ENCODE measurements at regions not wholly inside any gene's neighbourhood (a gene's known extent, or its start where the extent isn't known, plus 50 kb on each side); places are given as distances from the start of the nearest gene placed in this dataset.
"Not testable (repeated sequence)": the region's sequence is repeated elsewhere in the genome, so short reads cannot be mapped to it uniquely, and the experiment has no call there.

DNA sequence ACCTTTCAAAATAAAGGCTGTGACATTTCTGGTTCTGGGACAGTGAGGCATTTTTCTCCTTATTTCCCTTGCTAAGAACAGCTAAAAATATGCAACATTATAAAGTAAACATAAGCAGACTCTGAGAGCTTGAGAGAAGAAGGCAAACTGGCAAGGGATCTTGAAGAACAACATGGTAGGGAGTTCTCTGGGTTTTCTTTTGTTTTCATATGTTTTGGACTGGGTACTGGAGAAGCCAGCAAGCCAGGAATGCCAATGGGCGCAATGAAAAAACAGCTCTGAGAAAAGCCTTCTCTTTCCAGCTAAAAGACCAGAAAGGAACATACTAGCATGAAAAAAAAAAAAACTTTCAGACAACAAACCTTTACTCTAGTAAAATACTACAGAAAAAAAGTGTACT is 351.4 kb upstream of the HS6ST1 start:
- in situ Hi-C loops (cut with HindIII; ENCODE audit: low sequenced_read_pairs), result no loop called here

- in situ Hi-C loops (cut with HindIII; ENCODE audit: low sequenced_read_pairs), result not testable (repeated sequence)
Observed at GRCh38 chr2:128671981-128672757, 353.5 kb upstream of the HS6ST1 start.

GRCh38 chr2:128679680-128680079 is 361.0 kb upstream of the HS6ST1 start:
- in situ Hi-C loops (cut with HindIII; ENCODE audit: low sequenced_read_pairs), result not testable (repeated sequence)

GRCh38 chr2:128681507-128681906 is 362.8 kb upstream of the HS6ST1 start:
- in situ Hi-C loops (cut with HindIII; ENCODE audit: low sequenced_read_pairs), result no loop called here

- in situ Hi-C loops (cut with HindIII; ENCODE audit: low sequenced_read_pairs), result no loop called here
Observed at GRCh38 chr2:128682266-128682665, 363.6 kb upstream of the HS6ST1 start.

DNA sequence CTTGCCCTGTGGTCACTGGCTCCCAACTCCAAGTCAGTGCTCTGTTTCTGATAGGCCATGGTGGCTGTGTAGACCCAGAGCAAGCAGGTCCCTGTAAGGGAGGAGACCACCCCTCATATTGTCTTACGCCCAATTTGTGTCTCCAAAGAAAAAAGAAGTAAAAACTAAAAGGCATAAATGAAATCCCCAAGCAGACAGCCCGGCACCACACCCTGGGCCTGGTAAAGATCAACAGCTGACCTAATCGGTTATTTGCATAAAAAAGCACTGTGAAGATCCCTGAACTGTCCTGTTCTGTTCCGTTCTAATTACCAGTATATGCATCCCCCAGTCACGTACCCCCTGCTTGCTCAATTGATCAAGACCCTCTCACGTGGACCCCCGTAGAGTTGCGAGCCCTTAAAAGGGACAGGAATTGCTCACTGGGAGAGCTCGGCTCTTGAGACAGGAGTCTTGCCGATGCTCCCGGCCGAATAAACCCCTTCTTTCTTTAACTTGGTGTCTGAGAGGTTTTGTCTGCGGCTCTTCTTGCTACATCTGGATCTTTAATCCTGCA is 364.1 kb upstream of the HS6ST1 start:
- in situ Hi-C loops (cut with HindIII; ENCODE audit: low sequenced_read_pairs), result no loop called here

DNA sequence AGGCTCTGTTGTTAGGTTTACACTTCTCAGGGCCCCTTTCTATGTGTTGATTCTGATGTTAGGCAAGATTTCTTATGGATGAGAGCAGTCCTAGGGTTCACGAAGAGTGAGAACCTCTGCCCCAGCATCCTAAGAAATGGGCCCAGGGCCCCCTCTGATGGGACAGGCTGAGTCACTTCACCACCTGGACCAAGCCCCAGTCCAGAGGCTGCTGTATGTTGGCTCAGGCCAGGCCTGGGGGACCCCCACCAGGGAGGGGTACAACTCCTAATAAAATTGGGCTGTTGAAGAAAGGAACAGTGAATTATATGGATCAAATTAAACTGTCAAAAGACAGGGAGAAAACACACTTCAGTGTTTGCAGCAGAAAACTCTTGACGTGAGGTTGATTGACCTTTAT is 365.9 kb upstream of the HS6ST1 start:
- in situ Hi-C loops (cut with HindIII; ENCODE audit: low sequenced_read_pairs), result no loop called here

DNA sequence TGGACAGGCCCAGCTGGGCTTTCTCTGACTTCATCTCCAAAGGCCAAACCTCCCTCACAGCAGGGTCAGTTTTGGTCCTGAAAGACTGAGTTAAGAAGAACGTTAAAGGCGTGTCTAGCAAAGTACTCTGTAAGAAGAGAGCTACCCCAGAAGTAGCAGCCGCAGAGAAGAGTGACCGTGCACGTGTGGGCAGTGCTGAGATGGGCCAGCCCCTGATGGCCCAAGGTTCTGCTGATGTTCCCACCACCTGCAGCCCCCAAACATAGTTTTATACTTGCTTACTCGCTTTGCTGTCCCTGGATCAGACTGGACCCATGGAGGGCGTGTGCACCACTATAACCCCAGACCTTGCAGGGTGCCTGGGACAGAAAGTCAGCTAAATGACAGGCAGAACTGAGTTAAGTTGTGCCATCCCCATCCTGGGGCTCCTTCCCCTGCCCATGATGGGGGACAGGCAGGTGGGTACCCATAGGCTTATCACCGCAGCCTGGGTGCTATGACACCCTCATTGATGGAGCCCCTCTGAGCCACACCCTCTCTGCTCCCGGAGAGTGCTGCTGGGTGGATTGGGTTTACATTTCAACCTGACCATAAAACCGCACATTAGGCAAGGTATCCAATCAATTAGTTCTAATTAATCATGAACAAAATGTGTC is 367.3 kb upstream of the HS6ST1 start:
- in situ Hi-C loops (cut with HindIII; ENCODE audit: low sequenced_read_pairs), result no loop called here

DNA sequence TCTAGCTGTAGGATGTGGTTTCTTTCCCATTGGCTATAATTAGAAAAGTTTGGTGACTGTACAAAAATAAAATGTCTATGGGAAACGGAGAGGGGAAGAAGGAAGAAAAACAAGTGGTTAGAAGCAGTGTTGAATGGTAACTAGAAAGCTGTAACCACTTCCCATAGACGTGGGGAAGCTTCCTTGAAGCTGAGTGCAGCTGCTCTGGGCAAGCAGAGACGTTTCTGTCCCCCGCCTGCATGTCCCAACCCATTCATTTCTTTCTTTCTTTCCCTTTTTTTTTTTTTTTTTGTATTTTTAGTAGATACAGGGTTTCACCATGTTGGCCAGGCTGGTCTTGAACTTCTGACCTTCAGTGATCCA is 367.8 kb upstream of the HS6ST1 start:
- in situ Hi-C loops (cut with HindIII; ENCODE audit: low sequenced_read_pairs), result no loop called here

- in situ Hi-C loops (cut with HindIII; ENCODE audit: low sequenced_read_pairs), result no loop called here
Observed at GRCh38 chr2:128686881-128687555, 368.4 kb upstream of the HS6ST1 start.

DNA sequence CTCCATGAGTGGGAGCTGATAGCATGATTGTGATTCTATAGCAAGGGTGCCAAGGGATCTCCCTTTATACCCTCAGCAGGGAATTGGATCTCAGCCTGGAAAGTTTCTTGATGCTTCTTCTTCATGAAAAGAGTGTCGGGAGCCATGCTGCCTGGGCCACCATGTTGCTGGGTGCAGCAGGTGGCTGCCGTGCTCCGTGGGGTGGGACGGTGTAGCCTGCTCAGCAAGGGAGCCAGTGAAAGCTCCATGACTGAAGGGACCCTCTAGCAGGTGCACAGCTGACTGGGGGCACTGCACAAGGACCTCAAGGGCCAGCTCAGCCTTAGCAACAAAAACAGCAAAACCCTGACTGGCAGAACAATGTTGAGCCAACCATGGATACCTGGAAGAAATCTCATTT is 368.9 kb upstream of the HS6ST1 start:
- in situ Hi-C loops (cut with HindIII; ENCODE audit: low sequenced_read_pairs), result no loop called here

DNA sequence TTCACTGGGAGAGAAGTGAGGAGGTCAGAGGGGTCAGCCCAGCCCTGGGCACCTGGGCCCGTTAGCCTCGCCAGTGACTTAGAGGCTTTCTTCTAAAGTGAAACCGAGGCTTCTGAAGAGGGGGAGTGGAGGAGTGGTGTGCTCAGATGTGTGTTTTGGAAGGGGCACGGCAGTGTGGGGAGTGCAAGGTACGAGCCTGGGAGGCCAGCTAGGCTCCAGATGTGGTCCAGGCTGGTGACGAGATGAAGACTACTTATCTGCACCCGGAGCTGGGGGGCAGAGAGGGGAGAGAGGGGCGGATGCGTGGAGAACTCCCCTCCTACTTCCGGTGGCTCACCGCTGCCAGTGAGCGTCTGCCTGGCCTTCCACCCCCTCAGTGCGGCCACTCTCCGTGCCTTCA is 371.3 kb upstream of the HS6ST1 start:
- in situ Hi-C loops (cut with HindIII; ENCODE audit: low sequenced_read_pairs), result no loop called here

DNA sequence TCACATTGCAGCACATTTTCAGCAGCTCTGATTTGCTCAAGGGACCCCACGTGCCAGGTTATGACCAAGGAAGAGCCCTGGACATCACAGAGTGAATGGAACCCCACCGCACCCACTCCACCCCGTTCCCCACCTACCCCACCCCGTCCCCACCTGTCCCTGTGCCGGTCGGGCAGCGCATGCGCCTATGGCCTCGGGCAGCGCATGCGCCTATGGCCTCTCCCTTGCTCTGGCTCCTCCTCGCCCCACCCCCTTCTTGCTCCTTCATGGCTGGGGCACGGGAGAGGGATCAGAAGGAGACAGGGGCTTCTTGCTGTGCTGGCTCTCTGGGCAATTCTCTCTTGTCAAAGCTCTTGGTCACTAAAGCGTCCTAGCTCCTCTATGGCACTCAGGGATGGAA is 371.8 kb upstream of the HS6ST1 start:
- in situ Hi-C loops (cut with HindIII; ENCODE audit: low sequenced_read_pairs), result no loop called here

- in situ Hi-C loops (cut with HindIII; ENCODE audit: low sequenced_read_pairs), result no loop called here
Observed at GRCh38 chr2:128690869-128691268, 372.2 kb upstream of the HS6ST1 start.

GRCh38 chr2:128691526-128691925 is 372.9 kb upstream of the HS6ST1 start:
- in situ Hi-C loops (cut with HindIII; ENCODE audit: low sequenced_read_pairs), result no loop called here

DNA sequence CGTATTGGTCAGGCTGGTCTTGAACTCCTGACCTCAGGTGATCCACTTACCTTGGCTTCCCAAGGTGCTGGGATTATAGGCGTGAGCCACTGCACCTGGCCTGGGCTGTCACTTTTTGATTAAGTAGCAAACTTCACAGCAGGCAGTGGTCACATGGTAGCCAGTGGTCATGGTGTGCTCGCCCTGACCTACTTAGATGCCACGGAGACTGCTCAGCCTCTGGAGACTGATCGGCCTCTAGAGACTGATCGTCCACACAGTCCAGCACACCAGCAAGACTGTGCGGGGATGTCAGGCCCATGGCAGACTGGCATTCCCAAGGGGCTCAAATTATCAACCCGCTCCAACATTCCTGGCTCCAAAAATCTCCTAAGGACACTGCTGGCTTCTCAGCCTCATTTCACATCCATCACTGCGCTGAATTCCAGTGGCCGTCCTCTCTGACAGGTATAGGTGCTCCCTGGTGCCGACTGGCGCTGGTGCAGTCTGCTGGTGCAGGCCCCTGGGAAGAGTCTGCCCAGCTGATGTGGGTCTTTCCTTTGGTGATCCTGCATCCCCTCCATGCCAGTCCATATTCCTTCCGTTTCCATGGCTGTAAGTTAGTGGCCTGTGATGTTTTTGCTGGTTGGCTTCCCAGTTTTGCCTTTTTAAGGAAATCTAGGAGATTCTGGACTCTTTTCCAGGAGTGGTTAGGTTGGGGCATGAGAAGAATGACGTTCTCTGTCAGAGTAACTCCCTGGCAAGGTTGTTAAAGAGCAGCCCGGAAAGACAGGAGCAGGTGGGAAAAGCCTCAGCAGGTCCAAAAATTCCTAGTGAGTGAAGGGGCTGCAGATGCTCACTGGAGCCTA is 374.5 kb upstream of the HS6ST1 start:
- in situ Hi-C loops (cut with HindIII; ENCODE audit: low sequenced_read_pairs), result no loop called here

- in situ Hi-C loops (cut with HindIII; ENCODE audit: low sequenced_read_pairs), result no loop called here
Observed at GRCh38 chr2:128693743-128694029, 375.0 kb upstream of the HS6ST1 start.

GRCh38 chr2:128695646-128696220 is 377.1 kb upstream of the HS6ST1 start:
- in situ Hi-C loops (cut with HindIII; ENCODE audit: low sequenced_read_pairs), result no loop called here

DNA sequence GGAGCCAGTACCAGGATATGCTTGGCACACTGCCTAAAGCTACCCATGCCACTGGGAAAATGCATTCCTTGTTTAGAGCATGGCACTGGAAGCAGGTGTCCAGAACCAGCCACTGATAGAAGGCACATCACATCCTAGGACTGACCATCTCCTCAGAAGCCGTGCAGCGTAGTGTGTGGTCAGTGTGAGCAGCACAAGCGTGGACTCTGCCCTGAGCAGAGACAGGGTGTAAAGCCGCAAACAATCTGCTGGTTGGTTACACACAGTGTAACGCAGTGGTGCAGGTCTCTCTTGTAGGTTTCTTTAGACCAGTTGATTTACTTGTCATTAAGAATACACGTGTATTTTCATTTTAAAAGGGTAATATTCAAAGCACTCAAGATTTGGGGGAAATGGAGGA is 377.8 kb upstream of the HS6ST1 start:
- in situ Hi-C loops (cut with HindIII; ENCODE audit: low sequenced_read_pairs), result no loop called here

DNA sequence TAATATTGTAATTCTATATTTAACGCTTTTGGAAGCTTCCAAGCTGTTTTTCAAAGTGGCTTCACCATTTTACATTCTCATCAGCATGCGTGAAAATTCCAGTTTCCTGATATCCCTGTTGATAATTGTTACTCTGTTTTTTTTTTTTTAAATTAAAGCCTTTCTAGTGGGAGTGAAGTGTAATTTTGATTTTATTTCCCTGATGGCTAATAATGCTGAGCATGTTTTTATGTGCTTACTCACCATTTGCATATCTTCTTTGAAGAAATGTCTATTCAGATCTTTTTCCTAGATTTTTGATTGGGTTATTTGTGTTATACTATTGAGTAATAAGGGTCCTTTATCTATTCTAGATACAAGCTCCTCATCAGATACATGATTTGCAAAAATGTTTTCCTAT is 382.8 kb upstream of the HS6ST1 start:
- in situ Hi-C loops (cut with HindIII; ENCODE audit: low sequenced_read_pairs), result no loop called here

- in situ Hi-C loops (cut with HindIII; ENCODE audit: low sequenced_read_pairs), result no loop called here
Observed at GRCh38 chr2:128702616-128703015, 383.9 kb upstream of the HS6ST1 start.
